ENCODE measurements at regions not wholly inside any gene's neighbourhood (a gene's known extent, or its start where the extent isn't known, plus 50 kb on each side); places are given as distances from the start of the nearest gene placed in this dataset.

GRCh38 chr12:42982828-42983227, 393.3 kb upstream of the PRICKLE1 start:
- CTCF ChIA-PET = no interaction called here
- ATAC-seq (no peak), DNase-seq (no peak)
- Mint-ChIP-seq H3K27ac (no peak overlapping the region), H3K4me3 (no peak overlapping the region), H3K4me1 (no peaks in the 10 kb centered on the region), H3K36me3 (ENCODE audit: low read depth) (no peaks in the 10 kb centered on the region), H3K27me3 (no peaks in the 10 kb centered on the region), H3K9me3 (ENCODE audit: low read depth) (no peaks in the 10 kb centered on the region)
- intact Hi-C loops (cut with DNase I, micrococcal nuclease) = no loop called here
- POLR2A ChIA-PET = no interaction called here

GRCh38 chr12:42981379-42981778, 391.8 kb upstream of the PRICKLE1 start:
- no peak for ATAC-seq
- H3K27ac Mint-ChIP-seq = no peak overlapping the region
- DNase-seq = no peak
- ChIA-PET CTCF (interaction anchor here (0.6 to 0.8 kb wide), 2 partner anchors 147 to 968 kb away, joined by 3 to 4 read pairs; no protein-coding TSS in a partner anchor), POLR2A (no interaction called here)
- intact Hi-C loops (cut with DNase I, micrococcal nuclease) = no loop called here
- H3K4me1 Mint-ChIP-seq = no peaks in the 10 kb centered on the region
- no peaks in the 10 kb centered on the region for H3K9me3 Mint-ChIP-seq (ENCODE audit: low read depth)
- no peaks in the 10 kb centered on the region for H3K36me3 Mint-ChIP-seq (ENCODE audit: low read depth)
- no peak overlapping the region for H3K4me3 Mint-ChIP-seq
- H3K27me3 Mint-ChIP-seq = no peaks in the 10 kb centered on the region

GRCh38 chr12:42980441-42980840, 390.9 kb upstream of the PRICKLE1 start:
- H3K4me1 Mint-ChIP-seq = no peaks in the 10 kb centered on the region
- ChIA-PET CTCF (interaction anchor here (0.8 kb wide), 1 partner anchor 148 kb away, joined by 3 read pairs; no protein-coding TSS in a partner anchor), POLR2A (no interaction called here)
- no peak overlapping the region for H3K27ac Mint-ChIP-seq
- no peak for ATAC-seq
- intact Hi-C loops (cut with DNase I, micrococcal nuclease) = no loop called here
- H3K4me3 Mint-ChIP-seq = no peak overlapping the region
- no peak for DNase-seq
- H3K9me3 Mint-ChIP-seq (ENCODE audit: low read depth) = no peaks in the 10 kb centered on the region
- H3K27me3 Mint-ChIP-seq = no peaks in the 10 kb centered on the region
- H3K36me3 Mint-ChIP-seq (ENCODE audit: low read depth) = no peaks in the 10 kb centered on the region

GRCh38 chr12:42979746-42980145, 390.2 kb upstream of the PRICKLE1 start:
- Mint-ChIP-seq H3K9me3 (ENCODE audit: low read depth) (peaks cover 4% of the 10 kb centered on the region), H3K27me3 (no peaks in the 10 kb centered on the region), H3K36me3 (ENCODE audit: low read depth) (no peaks in the 10 kb centered on the region), H3K27ac (no peak overlapping the region), H3K4me3 (no peak overlapping the region), H3K4me1 (no peaks in the 10 kb centered on the region)
- ChIA-PET POLR2A (no interaction called here), CTCF (no interaction called here)
- DNase-seq (no peak), ATAC-seq (no peak)
- intact Hi-C loops (cut with DNase I, micrococcal nuclease) = no loop called here

- H3K4me3 Mint-ChIP-seq = no peak overlapping the region
- ChIA-PET POLR2A (no interaction called here), CTCF (no interaction called here)
- no peaks in the 10 kb centered on the region for H3K27me3 Mint-ChIP-seq
- H3K4me1 Mint-ChIP-seq = no peaks in the 10 kb centered on the region
- no peak overlapping the region for H3K27ac Mint-ChIP-seq
- H3K9me3 Mint-ChIP-seq (ENCODE audit: low read depth) = peaks cover 5% of the 10 kb centered on the region
- ATAC-seq (no peak), DNase-seq (no peak)
- intact Hi-C loops (cut with DNase I, micrococcal nuclease) = no loop called here
- no peaks in the 10 kb centered on the region for H3K36me3 Mint-ChIP-seq (ENCODE audit: low read depth)
These were observed 389.2 kb upstream of the PRICKLE1 start for GRCh38 chr12:42978708-42979107.

- Mint-ChIP-seq H3K4me1 (no peaks in the 10 kb centered on the region), H3K4me3 (no peak overlapping the region), H3K36me3 (ENCODE audit: low read depth) (no peaks in the 10 kb centered on the region), H3K27ac (no peak overlapping the region), H3K9me3 (ENCODE audit: low read depth) (peaks cover 5% of the 10 kb centered on the region), H3K27me3 (no peaks in the 10 kb centered on the region)
- ATAC-seq (no peak), DNase-seq (no peak)
- CTCF ChIA-PET = no interaction called here
- POLR2A ChIA-PET = no interaction called here
- intact Hi-C loops (cut with DNase I, micrococcal nuclease) = no loop called here
These were observed 388.1 kb upstream of the PRICKLE1 start for GRCh38 chr12:42977451-42978230.

GRCh38 chr12:42976620-42977019, 387.1 kb upstream of the PRICKLE1 start:
- CTCF ChIA-PET = no interaction called here
- Mint-ChIP-seq H3K27me3 (no peaks in the 10 kb centered on the region), H3K27ac (no peak overlapping the region), H3K36me3 (ENCODE audit: low read depth) (no peaks in the 10 kb centered on the region), H3K4me3 (no peak overlapping the region), H3K9me3 (ENCODE audit: low read depth) (peaks cover 7% of the 10 kb centered on the region), H3K4me1 (no peaks in the 10 kb centered on the region)
- intact Hi-C loops (cut with DNase I, micrococcal nuclease) = no loop called here
- ATAC-seq = no peak
- no peak for DNase-seq
- POLR2A ChIA-PET = no interaction called here

- Mint-ChIP-seq H3K36me3 (ENCODE audit: low read depth) (no peaks in the 10 kb centered on the region), H3K9me3 (ENCODE audit: low read depth) (peaks cover 7% of the 10 kb centered on the region), H3K27me3 (no peaks in the 10 kb centered on the region), H3K27ac (no peak overlapping the region), H3K4me3 (no peak overlapping the region), H3K4me1 (no peaks in the 10 kb centered on the region)
- ChIA-PET CTCF (no interaction called here), POLR2A (no interaction called here)
- no peak for DNase-seq
- no peak for ATAC-seq
- intact Hi-C loops (cut with DNase I, micrococcal nuclease) = no loop called here
These were observed 386.6 kb upstream of the PRICKLE1 start for GRCh38 chr12:42976122-42976521.

- POLR2A ChIA-PET = no interaction called here
- DNase-seq = no peak
- CTCF ChIA-PET = interaction anchor here (0.7 kb wide), 1 partner anchor 638 kb away, joined by 3 read pairs; no protein-coding TSS in a partner anchor
- no peak for ATAC-seq
- Mint-ChIP-seq H3K4me3 (no peak overlapping the region), H3K4me1 (no peaks in the 10 kb centered on the region), H3K27me3 (no peaks in the 10 kb centered on the region), H3K9me3 (ENCODE audit: low read depth) (peaks cover 2% of the 10 kb centered on the region), H3K27ac (no peak overlapping the region), H3K36me3 (ENCODE audit: low read depth) (no peaks in the 10 kb centered on the region)
- intact Hi-C loops (cut with DNase I, micrococcal nuclease) = no loop called here
These were observed 379.8 kb upstream of the PRICKLE1 start for GRCh38 chr12:42969355-42969754.

- no peaks in the 10 kb centered on the region for H3K36me3 Mint-ChIP-seq (ENCODE audit: low read depth)
- intact Hi-C loops (cut with DNase I, micrococcal nuclease) = no loop called here
- ChIA-PET POLR2A (no interaction called here), CTCF (interaction anchor here (0.6 kb wide), 1 partner anchor 131 kb away, joined by 3 read pairs; no protein-coding TSS in a partner anchor)
- no peak overlapping the region for H3K27ac Mint-ChIP-seq
- no peaks in the 10 kb centered on the region for H3K27me3 Mint-ChIP-seq
- no peak overlapping the region for H3K4me3 Mint-ChIP-seq
- peaks cover 2% of the 10 kb centered on the region for H3K9me3 Mint-ChIP-seq (ENCODE audit: low read depth)
- DNase-seq (no peak), ATAC-seq (no peak)
- no peaks in the 10 kb centered on the region for H3K4me1 Mint-ChIP-seq
These were observed 378.9 kb upstream of the PRICKLE1 start for GRCh38 chr12:42968426-42968825.

GRCh38 chr12:42967850-42968249, 378.3 kb upstream of the PRICKLE1 start:
- ATAC-seq (no peak), DNase-seq (no peak)
- Mint-ChIP-seq H3K4me1 (no peaks in the 10 kb centered on the region), H3K27ac (no peak overlapping the region), H3K27me3 (no peaks in the 10 kb centered on the region), H3K9me3 (ENCODE audit: low read depth) (peaks cover 2% of the 10 kb centered on the region), H3K4me3 (no peak overlapping the region), H3K36me3 (ENCODE audit: low read depth) (no peaks in the 10 kb centered on the region)
- intact Hi-C loops (cut with DNase I, micrococcal nuclease) = no loop called here
- POLR2A ChIA-PET = no interaction called here
- CTCF ChIA-PET = interaction anchor here (0.6 kb wide), 1 partner anchor 131 kb away, joined by 3 read pairs; no protein-coding TSS in a partner anchor

- POLR2A ChIA-PET = no interaction called here
- intact Hi-C loops (cut with DNase I, micrococcal nuclease) = no loop called here
- CTCF ChIA-PET = interaction anchor here (0.6 kb wide), 1 partner anchor 1113 kb away, joined by 3 read pairs; no protein-coding TSS in a partner anchor
- H3K27ac Mint-ChIP-seq = no peak overlapping the region
- no peaks in the 10 kb centered on the region for H3K4me1 Mint-ChIP-seq
- ATAC-seq (no peak), DNase-seq (no peak)
- H3K36me3 Mint-ChIP-seq (ENCODE audit: low read depth) = no peaks in the 10 kb centered on the region
- H3K4me3 Mint-ChIP-seq = no peak overlapping the region
- no peaks in the 10 kb centered on the region for H3K27me3 Mint-ChIP-seq
- H3K9me3 Mint-ChIP-seq (ENCODE audit: low read depth) = no peaks in the 10 kb centered on the region
These were observed 374.4 kb upstream of the PRICKLE1 start for GRCh38 chr12:42963988-42964387.

Measured in activated CD4-positive, alpha-beta T cell treated with anti-CD3 and anti-CD28 coated beads for 36 hours (primary cell).